ENCODE measurements at regions not wholly inside any gene's neighbourhood (a gene's known extent, or its start where the extent isn't known, plus 50 kb on each side); places are given as distances from the start of the nearest gene placed in this dataset.
"Not testable (repeated sequence)": the region's sequence is repeated elsewhere in the genome, so short reads cannot be mapped to it uniquely, and the experiment has no call there.

- DNase-seq: not testable (repeated sequence)
These were observed 115.7 kb upstream of the AKAP13 start for GRCh38 chr15:85264614-85265190.

- not testable (repeated sequence) for DNase-seq
These were observed 113.1 kb upstream of the AKAP13 start for GRCh38 chr15:85267158-85267857.

- no peak for DNase-seq
These were observed 105.9 kb upstream of the AKAP13 start for GRCh38 chr15:85274315-85275050.

- DNase-seq: no peak
These were observed 103.9 kb upstream of the AKAP13 start for GRCh38 chr15:85276508-85276907.

GRCh38 chr15:85276921-85277320 is 103.5 kb upstream of the AKAP13 start:
- no peak for DNase-seq

GRCh38 chr15:85277847-85278370 is 102.5 kb upstream of the AKAP13 start:
- no peak for DNase-seq

- no peak for DNase-seq
These were observed 100.2 kb upstream of the AKAP13 start for GRCh38 chr15:85280203-85280602.

- DNase-seq: no peak
These were observed 99.0 kb upstream of the AKAP13 start for GRCh38 chr15:85281293-85281882.

- no peak for DNase-seq
These were observed 97.8 kb upstream of the AKAP13 start for GRCh38 chr15:85282504-85283115.

- not testable (repeated sequence) for DNase-seq
These were observed 96.6 kb upstream of the AKAP13 start for GRCh38 chr15:85283815-85284214.

GRCh38 chr15:85284497-85284896 is 95.9 kb upstream of the AKAP13 start:
- DNase-seq: no peak

GRCh38 chr15:85289677-85290365 is 90.6 kb upstream of the AKAP13 start:
- peak; percentile 85 for DNase-seq

GRCh38 chr15:85292583-85292982 is 87.8 kb upstream of the AKAP13 start:
- not testable (repeated sequence) for DNase-seq

- DNase-seq: peak; percentile 88
These were observed 83.6 kb upstream of the AKAP13 start for GRCh38 chr15:85296615-85297402.

GRCh38 chr15:85297537-85297936 is 82.9 kb upstream of the AKAP13 start:
- no peak for DNase-seq

- DNase-seq: no peak
These were observed 82.0 kb upstream of the AKAP13 start for GRCh38 chr15:85298366-85298765.

- no peak for DNase-seq
These were observed 81.5 kb upstream of the AKAP13 start for GRCh38 chr15:85298941-85299340.

GRCh38 chr15:85302271-85302670 is 78.1 kb upstream of the AKAP13 start:
- no peak for DNase-seq

GRCh38 chr15:85305050-85305449 is 75.4 kb upstream of the AKAP13 start:
- DNase-seq: no peak

- no peak for DNase-seq
These were observed 73.3 kb upstream of the AKAP13 start for GRCh38 chr15:85306946-85307686.
